Sigmoid colon (tissue), 3 donors: ENCODE measurements at regions not wholly inside any gene's neighbourhood (a gene's known extent, or its start where the extent isn't known, plus 50 kb on each side); places are given as distances from the start of the nearest gene placed in this dataset.

ENCODE experiments used
- POLR2A ChIP-seq, 2 donors: fragments of 450-650 bp; IDR thresholded peaks; one replicate each; pipeline ENCODE4 v1.6.1; 2016; ENCODE audit warnings: antibody characterized with exemption in 2 of 2, mild to moderate bottlenecking in 2 of 2, moderate library complexity in 2 of 2
- TF ChIP-seq, protein P1 (sequence below), 4 experiments: fragments of 450-650 bp in 3 of 4; fragments of 200-600 bp in 1 of 4; IDR thresholded peaks; one replicate each; pipeline ENCODE4 v1.5.1; 2016 to 2019; ENCODE audit warnings: antibody characterized with exemption in 4 of 4, mild to moderate bottlenecking in 3 of 4, moderate library complexity in 2 of 4

- TF ChIP-seq, protein P1, sequence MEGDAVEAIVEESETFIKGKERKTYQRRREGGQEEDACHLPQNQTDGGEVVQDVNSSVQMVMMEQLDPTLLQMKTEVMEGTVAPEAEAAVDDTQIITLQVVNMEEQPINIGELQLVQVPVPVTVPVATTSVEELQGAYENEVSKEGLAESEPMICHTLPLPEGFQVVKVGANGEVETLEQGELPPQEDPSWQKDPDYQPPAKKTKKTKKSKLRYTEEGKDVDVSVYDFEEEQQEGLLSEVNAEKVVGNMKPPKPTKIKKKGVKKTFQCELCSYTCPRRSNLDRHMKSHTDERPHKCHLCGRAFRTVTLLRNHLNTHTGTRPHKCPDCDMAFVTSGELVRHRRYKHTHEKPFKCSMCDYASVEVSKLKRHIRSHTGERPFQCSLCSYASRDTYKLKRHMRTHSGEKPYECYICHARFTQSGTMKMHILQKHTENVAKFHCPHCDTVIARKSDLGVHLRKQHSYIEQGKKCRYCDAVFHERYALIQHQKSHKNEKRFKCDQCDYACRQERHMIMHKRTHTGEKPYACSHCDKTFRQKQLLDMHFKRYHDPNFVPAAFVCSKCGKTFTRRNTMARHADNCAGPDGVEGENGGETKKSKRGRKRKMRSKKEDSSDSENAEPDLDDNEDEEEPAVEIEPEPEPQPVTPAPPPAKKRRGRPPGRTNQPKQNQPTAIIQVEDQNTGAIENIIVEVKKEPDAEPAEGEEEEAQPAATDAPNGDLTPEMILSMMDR (IDR thresholded peaks at IDR 0.05), result no peak
- TF ChIP-seq POLR2A (IDR thresholded peaks at IDR 0.05), result no peak
Measured at GRCh38 chr7:153496257-153496656, 555.9 kb upstream of the DPP6 start.
